SK-N-SH treated with all-trans-retinoic acid at 6 μM for 48 hours (cell line): ENCODE measurements at regions not wholly inside any gene's neighbourhood (a gene's known extent, or its start where the extent isn't known, plus 50 kb on each side); places are given as distances from the start of the nearest gene placed in this dataset.
A peak's percentile ranks its signal among the peaks of the same experiment; 100 is the strongest.

ENCODE experiments used
- ATAC-seq: fragments of 200-7000 bp; cut with Tn5 transposase; 3 replicates; pipeline ENCODE4 v1.9.1; 2020; ENCODE audit warnings: mild to moderate bottlenecking, moderate library complexity
- BACH2 ChIP-seq: fragments of 250-450 bp; sonication (Bioruptor Pico); IDR thresholded peaks from 2 replicates; pipeline ENCODE4 v1.9.0; 2021; ENCODE audit warnings: mild to moderate bottlenecking, borderline replicate concordance
- CREB5 ChIP-seq: fragments of 250-450 bp; sonication (Bioruptor Pico); IDR thresholded peaks from 2 replicates; pipeline ENCODE4 v1.5.1; 2020; ENCODE audit warnings: low read depth, mild to moderate bottlenecking, moderate library complexity
- CSDC2 ChIP-seq: fragments of 250-450 bp; sonication (Bioruptor Pico); IDR thresholded peaks from 2 replicates; pipeline ENCODE4 v1.5.0; 2020; ENCODE audit warnings: mild to moderate bottlenecking, moderate library complexity
- CSRNP3 ChIP-seq: fragments of 250-450 bp; sonication (Bioruptor Pico); IDR thresholded peaks from 2 replicates; pipeline ENCODE4 v1.5.1; 2021; ENCODE audit warnings: mild to moderate bottlenecking, moderate library complexity
- ESRRG ChIP-seq: fragments of 250-450 bp; sonication (Bioruptor Pico); IDR thresholded peaks from 2 replicates; pipeline ENCODE4 v1.6.1; 2021; ENCODE audit warnings: mild to moderate bottlenecking
- ISL1 ChIP-seq: fragments of 250-450 bp; sonication (Bioruptor Pico); IDR thresholded peaks from 2 replicates; pipeline ENCODE4 v2.1.2; 2022; ENCODE audit warnings: mild to moderate bottlenecking, moderate library complexity
- POU6F1 ChIP-seq: fragments of 250-450 bp; sonication (Bioruptor Pico); IDR thresholded peaks from 2 replicates; pipeline ENCODE4 v1.8.0; 2021; ENCODE audit warnings: low read depth, mild to moderate bottlenecking, moderate library complexity, borderline replicate concordance
- PPARA ChIP-seq: fragments of 250-450 bp; sonication (Bioruptor Pico); IDR thresholded peaks from 2 replicates; pipeline ENCODE4 v1.5.0; 2020; ENCODE audit warnings: mild to moderate bottlenecking, borderline replicate concordance
- RARB ChIP-seq: fragments of 250-450 bp; sonication (Bioruptor Pico); IDR thresholded peaks from 2 replicates; pipeline ENCODE4 v1.8.0; 2021; ENCODE audit warnings: mild to moderate bottlenecking, moderate library complexity
- SNAI2 ChIP-seq: fragments of 250-450 bp; sonication (Bioruptor Pico); IDR thresholded peaks from 2 replicates; pipeline ENCODE4 v1.5.0; 2020; ENCODE audit warnings: mild to moderate bottlenecking, moderate library complexity
- TCF4 ChIP-seq: fragments of 250-450 bp; sonication (Bioruptor Pico); IDR thresholded peaks from 2 replicates; pipeline ENCODE4 v1.8.0; 2021; ENCODE audit warnings: mild to moderate bottlenecking, moderate library complexity, borderline replicate concordance
- TOX ChIP-seq: fragments of 250-450 bp; sonication (Bioruptor Pico); IDR thresholded peaks from 2 replicates; pipeline ENCODE4 v1.8.0; 2021; ENCODE audit warnings: mild to moderate bottlenecking, moderate library complexity, borderline replicate concordance
- TSHZ2 ChIP-seq: fragments of 250-450 bp; sonication (Bioruptor Pico); IDR thresholded peaks from 2 replicates; pipeline ENCODE4 v1.5.0; 2020; ENCODE audit warnings: mild to moderate bottlenecking, moderate library complexity
- ZC3H10 ChIP-seq: fragments of 250-450 bp; sonication (Bioruptor Pico); IDR thresholded peaks from 2 replicates; pipeline ENCODE4 v1.5.1; 2021; ENCODE audit warnings: mild to moderate bottlenecking, moderate library complexity
- ZNF565 ChIP-seq: fragments of 450-650 bp; formaldehyde crosslinking; conservative IDR thresholded peaks from 2 replicates; pipeline ENCODE4 v1.5.0; 2020; ENCODE audit warnings: low read depth, mild to moderate bottlenecking, moderate library complexity
- ZNF70 ChIP-seq: fragments of 450-650 bp; formaldehyde crosslinking; IDR thresholded peaks from 2 replicates; pipeline ENCODE4 v1.5.0; 2020; ENCODE audit warnings: mild to moderate bottlenecking, moderate library complexity
- ZNF8 ChIP-seq: fragments of 450-650 bp; formaldehyde crosslinking; IDR thresholded peaks from 2 replicates; pipeline ENCODE4 v1.5.0; 2020; ENCODE audit warnings: mild to moderate bottlenecking, moderate library complexity

- no peak for TF ChIP-seq TSHZ2 (CRISPR knock-in tag)
- no peak for TF ChIP-seq TCF4 (CRISPR knock-in tag)
- TF ChIP-seq ZC3H10 (CRISPR knock-in tag), result no peak
- TF ChIP-seq, all 23 proteins: peak for 0
Observed at GRCh38 chr17:74146196-74146595, 57.3 kb upstream of the RPL38 start (continued).

GRCh38 chr17:74147056-74147835 is 56.2 kb upstream of the RPL38 start:
- no peak; the same call in 2 of the 3 replicates for ATAC-seq
- TF ChIP-seq PPARA (CRISPR knock-in tag), result no peak
- TF ChIP-seq POU6F1 (CRISPR knock-in tag), result no peak
- no peak for TF ChIP-seq ZNF70
- TF ChIP-seq TCF4 (CRISPR knock-in tag), result peak; percentile 48; the same call in 1 of the 2 replicates
- TF ChIP-seq TSHZ2 (CRISPR knock-in tag), result peak; percentile 72
- no peak for TF ChIP-seq RARB

GRCh38 chr17:74147966-74148365 is 55.5 kb upstream of the RPL38 start:
- TF ChIP-seq SNAI2 (CRISPR knock-in tag) (no peak), ISL1 (CRISPR knock-in tag) (no peak), CREB5 (CRISPR knock-in tag) (no peak), TSHZ2 (CRISPR knock-in tag) (no peak), TOX (no peak), CSRNP3 (CRISPR knock-in tag) (no peak), ESRRG (CRISPR knock-in tag) (no peak), POU6F1 (CRISPR knock-in tag) (no peak), PPARA (CRISPR knock-in tag) (no peak), TCF4 (CRISPR knock-in tag) (no peak), ZNF565 (CRISPR knock-in tag) (no peak), CSDC2 (CRISPR knock-in tag) (no peak), ZNF70 (no peak), BACH2 (CRISPR knock-in tag) (no peak), ZNF8 (CRISPR knock-in tag) (no peak), ZC3H10 (CRISPR knock-in tag) (no peak)
- TF ChIP-seq, all 23 proteins: peak for 0
- no peak for ATAC-seq
